GM19467 (cell line): ENCODE measurements at regions not wholly inside any gene's neighbourhood (a gene's known extent, or its start where the extent isn't known, plus 50 kb on each side); places are given as distances from the start of the nearest gene placed in this dataset.
"Not testable (repeated sequence)": the region's sequence is repeated elsewhere in the genome, so short reads cannot be mapped to it uniquely, and the experiment has no call there.

Experiments
- ATAC-seq: cut with Tn5 transposase; IDR thresholded peaks from one replicate; pipeline ENCODE4 v1.9.1; 2021; ENCODE audit warnings: mild to moderate bottlenecking, moderate library complexity; ENCODE audit not compliant: unreplicated experiment

GRCh38 chr1:157235307-157235706 is 97.1 kb upstream of the ETV3 start:
- no peak for ATAC-seq

GRCh38 chr1:157234705-157235273 is 96.6 kb upstream of the ETV3 start:
- no peak for ATAC-seq

- peak; percentile 80 for ATAC-seq
These were observed 94.9 kb upstream of the ETV3 start for GRCh38 chr1:157233131-157233530.

GRCh38 chr1:157231846-157232525 is 93.8 kb upstream of the ETV3 start:
- ATAC-seq, result no peak

- no peak for ATAC-seq
These were observed 92.3 kb upstream of the ETV3 start for GRCh38 chr1:157230500-157230899.

GRCh38 chr1:157227700-157228099 is 89.5 kb upstream of the ETV3 start:
- ATAC-seq, result no peak

DNA sequence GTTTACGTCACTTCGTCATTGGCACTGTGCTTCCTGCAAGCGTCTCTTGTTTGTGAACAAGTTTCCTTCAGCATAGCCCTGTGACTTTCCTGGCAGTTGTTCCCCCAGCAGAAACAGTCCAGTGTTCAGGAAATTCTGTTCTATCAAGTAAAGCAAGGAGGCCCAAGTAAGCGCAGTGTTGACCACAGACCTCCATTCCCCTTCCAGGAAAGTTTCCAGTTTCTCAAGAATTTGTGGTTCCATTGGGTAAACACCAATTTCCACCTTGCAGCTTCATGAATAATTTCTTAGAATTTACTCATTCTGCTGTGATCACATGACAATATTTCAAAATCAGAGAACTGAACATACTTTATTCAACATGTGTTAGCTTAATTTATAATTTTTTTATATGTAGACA is 88.5 kb upstream of the ETV3 start:
- no peak for ATAC-seq

DNA sequence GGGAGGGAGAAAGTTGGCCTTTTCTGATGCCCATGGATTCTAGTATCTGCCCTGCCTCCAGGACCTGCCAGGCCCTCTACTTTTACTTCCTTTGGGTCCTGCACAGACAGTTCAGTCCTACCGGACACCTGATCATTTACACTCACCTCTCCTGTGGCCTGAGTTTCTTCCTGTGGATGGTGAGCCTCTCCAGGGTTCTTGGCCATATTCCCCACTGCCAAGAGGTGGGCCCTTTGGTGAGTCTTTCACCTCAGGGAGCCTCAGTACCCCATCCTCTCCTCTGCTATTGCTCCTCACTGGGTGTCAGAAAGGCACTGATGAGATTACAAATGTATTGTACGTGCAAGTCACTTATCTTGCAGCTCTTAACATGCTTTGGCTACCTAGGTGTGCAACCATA is 81.4 kb upstream of the ETV3 start:
- no peak for ATAC-seq

DNA sequence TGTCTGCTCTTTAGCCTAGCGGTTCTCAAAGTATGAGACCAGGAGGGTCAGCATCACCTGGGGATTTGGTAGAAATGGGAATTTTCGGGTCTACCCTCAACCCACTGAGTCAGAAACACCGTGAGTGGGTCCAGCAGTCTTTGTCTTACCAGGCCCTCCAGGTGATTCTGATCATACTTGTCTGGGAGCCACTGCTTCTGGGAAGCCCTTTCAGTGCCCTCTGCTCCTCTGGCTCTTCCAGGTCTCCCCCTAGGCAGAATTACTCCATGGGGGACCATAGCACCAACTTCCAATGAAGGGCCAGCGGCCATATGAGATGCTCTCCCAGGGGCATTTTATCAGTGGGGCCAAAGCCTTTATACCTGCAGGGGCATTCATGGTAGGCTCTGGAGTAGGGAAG is 81.0 kb upstream of the ETV3 start:
- ATAC-seq, result no peak

DNA sequence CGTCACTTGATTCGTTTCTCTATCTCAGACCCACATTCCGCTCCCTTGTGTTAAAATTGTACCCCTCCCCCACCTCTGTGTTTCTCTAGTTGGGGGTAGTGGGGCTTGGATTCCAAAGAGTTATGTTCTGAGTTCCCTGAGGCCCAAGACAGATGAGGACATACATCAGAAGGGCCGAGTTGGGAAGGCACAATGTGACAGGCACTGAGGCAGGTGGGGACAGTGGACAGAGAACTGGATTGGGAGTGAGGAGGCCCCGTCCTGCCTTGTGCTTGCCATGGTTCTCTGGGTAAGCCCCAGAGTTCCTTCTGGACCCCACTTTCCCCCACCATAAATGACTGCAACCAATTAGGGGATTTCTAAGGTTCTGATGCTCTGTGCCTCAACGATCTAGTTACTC is 80.5 kb upstream of the ETV3 start:
- no peak for ATAC-seq

DNA sequence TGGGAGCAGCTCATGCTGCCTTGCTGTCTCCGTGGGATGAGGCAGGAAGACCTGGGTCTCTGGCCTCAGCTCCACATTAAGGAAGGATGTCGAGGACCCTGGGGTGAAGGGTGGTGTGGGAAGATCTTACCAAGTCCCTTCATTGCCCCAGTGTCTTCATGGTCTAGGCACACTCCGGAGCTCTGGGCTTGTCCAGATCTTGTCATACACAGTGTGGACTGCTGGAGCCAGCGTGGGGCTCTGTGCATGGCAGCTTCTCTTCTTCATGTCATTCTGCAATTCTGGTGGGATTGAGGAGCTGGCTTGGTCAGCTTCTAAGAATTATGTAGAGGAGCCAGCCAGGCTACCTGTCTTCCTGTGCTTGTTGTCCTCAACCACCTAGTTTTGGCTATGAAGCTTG is 79.3 kb upstream of the ETV3 start:
- no peak for ATAC-seq

GRCh38 chr1:157213836-157214235 is 75.6 kb upstream of the ETV3 start:
- no peak for ATAC-seq

DNA sequence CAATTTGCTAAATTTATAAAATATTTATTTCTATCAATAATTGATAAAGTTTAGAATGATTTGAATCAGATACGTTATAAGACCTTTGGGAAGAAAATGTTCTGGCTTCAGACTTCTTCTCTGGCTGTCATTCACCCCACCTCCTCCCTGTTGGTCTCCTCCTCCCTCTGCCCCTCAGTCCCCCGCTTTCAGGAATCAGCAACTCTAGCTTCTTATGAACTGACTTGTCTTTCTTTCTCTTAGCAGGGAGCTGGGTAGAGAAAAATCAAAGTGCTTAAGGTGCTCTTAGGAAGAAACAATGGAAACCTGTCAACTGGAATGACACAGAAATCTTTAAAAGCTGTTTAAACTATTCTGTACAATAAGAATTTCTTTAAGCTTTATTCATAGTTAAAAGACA is 71.3 kb upstream of the ETV3 start:
- ATAC-seq, result no peak

DNA sequence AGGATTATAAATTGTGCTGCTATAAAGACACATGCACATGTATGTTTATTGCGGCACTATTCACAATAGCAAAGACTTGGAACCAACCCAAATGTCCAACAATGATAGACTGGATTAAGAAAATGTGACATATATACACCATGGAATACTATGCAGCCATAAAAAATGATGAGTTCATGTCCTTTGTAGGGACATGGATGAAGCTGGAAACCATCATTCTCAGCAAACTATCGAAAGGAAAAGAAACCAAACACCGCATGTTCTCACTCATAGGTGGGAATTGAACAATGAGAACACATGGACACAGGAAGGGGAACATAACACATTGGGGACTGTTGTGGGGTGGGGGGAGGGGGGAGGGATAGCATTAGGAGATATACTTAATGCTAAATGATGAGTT is 67.8 kb upstream of the ETV3 start:
- not testable (repeated sequence) for ATAC-seq

- no peak for ATAC-seq
These were observed 65.0 kb upstream of the ETV3 start for GRCh38 chr1:157203166-157203565.

DNA sequence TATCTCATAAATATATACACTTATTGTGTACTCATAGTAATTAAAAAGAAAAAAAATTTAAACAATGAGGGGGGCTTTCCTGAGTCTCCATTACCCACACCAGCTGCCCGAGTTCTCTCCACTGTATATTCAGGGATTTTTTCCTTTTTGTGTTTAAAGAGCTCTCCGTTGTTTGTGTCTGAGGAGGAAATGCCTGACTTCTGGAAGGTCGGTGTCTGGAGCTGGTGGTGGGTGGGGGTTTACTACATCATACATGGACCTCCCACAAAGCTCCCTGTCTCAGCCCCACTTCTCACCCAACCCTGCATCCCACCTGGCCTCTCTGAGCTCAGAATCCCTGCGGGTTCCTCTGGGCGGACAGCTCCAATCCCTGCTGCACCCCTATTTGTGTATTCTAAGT is 64.1 kb upstream of the ETV3 start:
- ATAC-seq, result no peak

- ATAC-seq, result no peak
These were observed 63.6 kb upstream of the ETV3 start for GRCh38 chr1:157201767-157202166.

DNA sequence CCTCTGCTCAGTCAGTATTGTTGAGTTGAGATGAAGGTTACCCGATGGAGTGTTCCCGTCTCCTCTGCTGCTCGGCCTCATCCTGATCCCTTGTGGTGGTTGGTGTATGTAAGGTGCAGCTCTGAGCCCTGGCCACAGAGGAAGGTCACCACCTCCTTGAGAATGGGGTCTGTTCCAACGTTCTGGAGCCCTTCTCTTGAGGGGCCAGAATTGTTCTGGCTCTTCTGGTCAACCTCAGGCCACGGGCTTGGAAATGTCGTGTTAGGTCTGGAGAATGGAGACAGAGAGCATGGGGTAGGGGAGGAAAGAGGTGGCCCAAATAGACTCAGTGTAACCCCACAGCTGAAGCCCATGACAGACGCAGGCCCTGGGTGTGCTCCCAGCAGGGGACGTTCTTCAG is 62.3 kb upstream of the ETV3 start:
- ATAC-seq, result no peak

DNA sequence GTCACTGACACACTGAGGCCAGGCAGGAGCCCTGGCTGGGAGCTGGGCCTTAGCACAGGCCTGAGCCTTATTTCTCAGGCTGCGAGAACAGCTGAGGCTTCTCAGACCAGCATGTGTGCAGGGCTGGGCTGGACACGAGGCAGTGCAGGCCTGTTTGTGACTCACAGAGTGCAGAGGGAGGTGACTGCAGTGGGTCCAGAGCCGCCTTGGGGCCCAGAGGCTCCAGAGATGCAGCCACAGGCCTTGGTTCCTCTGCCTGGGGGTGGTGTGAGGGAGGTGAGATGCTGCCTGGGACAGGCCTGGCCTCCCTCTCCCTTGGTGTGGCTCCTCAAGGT is 61.2 kb upstream of the ETV3 start:
- no peak for ATAC-seq

GRCh38 chr1:157198619-157199420 is 60.6 kb upstream of the ETV3 start:
- no peak for ATAC-seq

- ATAC-seq, result no peak
These were observed 59.8 kb upstream of the ETV3 start for GRCh38 chr1:157197906-157198435.
